ENCODE measurements at regions not wholly inside any gene's neighbourhood (a gene's known extent, or its start where the extent isn't known, plus 50 kb on each side); places are given as distances from the start of the nearest gene placed in this dataset.

DNA sequence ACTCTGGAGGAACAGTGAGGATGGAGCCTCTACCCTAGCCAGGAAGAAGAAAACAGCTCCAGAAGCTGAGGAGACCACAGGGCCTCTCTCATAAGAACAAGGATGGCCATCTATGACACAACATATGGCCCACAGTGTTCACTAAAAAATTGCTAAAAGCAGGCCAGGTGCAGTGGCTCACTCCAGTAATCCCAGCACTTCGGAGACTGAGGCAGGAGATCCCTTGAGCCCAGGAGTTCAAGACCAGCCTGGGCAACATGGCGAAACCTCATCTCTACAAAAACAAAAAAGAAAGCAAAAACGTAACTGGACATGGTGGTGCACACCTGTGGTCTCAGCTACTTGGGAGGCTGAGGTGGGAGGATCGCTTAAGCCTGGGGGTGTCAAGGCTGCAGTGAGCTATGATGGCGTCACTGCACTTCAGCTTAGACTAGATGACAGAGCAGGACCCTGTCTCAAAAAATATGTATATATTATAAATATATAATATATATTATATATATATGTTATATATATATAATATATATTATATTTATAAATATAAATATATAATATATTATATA lies 103.1 kb downstream of the TOMM20 start:
- peak; percentile 33 for DNase-seq

DNA sequence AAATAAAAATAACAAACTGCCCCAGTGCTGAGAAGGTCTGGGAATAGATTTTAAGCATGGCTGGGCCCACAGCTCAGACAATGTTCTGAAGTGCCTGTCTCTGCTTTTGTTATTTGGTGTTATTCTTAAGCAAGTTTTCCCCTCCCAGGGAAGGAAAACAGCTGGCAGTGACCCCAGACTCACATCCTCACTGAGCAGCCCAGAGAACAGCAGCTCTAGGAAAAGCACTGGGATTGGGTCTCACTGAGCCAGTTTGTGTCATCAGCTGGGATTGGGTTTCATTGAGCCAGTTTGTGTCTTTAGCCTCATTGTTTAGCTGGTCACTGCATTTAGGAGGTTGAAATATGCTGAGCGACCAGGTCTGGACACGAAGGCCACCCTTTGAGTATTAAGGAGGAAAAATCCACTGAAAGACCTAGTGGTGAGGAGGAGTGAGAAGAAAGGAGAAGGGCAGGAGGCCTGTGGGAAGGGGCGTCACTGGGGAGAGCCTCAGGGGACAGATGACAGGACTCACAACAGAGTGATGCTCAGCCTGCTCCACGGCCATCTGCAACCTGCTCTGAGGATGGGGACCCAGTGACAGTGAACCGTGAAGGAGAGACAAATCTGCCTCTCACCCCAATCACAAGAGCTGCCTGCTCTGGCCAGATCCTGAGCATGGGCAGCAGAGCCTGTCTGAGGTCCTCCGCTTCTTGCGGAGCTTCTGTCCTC lies 103.8 kb downstream of the TOMM20 start:
- peak; percentile 40 for DNase-seq

DNA sequence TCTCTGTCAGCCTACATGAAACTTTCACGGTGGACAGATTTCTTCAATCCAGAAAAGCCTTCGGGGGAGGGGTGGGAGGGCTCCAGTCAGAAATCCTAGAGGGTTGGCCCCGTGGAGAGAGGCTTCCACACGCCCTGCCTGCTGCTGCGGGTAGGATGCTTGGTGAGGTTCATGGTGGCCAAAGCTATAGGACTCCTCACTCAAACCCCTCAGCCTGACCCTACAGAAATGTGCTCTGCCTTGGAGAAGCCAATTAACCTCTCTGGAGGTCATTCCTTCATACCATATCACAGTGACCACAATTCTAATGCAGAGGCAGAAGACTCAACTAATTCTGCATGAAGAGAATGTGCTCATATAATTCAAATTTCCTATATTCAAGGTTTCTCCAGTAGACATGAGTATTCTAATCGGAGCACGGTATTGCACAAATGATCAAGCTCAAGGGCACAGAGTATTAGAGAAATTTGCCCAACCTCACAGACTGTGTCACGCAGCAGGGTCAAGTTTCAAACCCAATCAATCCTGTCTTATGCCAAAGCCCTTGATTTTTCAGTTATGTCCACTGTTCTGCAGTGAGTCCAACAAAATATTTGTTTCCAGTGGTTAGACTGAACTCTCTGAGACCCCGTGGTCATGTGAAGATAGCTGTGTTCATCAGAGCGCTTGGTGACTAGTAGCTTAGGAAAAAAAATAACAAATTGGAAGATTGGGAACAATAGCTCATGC lies 104.8 kb downstream of the TOMM20 start:
- no peak for DNase-seq

DNA sequence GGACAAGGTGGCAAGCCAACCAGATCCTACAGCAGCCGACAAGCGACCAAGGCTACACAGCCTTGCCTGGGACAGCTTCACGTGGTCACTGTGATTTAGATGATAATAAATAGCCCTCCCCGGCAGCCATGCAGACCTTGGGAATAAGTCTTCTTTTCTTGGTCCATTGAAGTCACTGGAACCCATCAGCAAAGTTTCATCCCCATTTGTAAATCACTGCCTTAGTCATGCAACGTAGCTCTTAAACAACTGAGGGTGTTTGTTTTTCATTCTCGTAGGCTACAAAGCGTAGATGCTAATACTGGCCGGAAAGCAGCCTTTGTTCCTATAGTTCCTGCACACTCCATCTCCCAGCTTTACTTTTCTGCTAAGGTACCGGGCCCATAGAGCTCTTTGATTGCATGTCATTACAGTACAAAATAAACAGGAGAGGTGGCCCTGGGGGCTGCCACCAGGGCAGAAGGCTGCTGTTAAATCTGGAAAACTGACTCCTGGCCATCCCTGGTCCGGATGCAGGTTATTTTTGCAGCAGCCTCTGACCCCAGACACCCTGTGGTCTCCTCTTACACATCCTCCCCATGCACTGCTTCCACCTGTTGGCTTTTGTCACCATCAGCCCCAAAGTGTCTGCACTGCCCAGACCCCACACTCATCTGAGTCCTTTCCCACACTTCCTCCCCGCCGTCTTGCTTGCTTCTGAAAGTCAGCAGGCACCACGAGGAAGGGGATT lies 105.5 kb downstream of the TOMM20 start:
- DNase-seq = no peak

DNA sequence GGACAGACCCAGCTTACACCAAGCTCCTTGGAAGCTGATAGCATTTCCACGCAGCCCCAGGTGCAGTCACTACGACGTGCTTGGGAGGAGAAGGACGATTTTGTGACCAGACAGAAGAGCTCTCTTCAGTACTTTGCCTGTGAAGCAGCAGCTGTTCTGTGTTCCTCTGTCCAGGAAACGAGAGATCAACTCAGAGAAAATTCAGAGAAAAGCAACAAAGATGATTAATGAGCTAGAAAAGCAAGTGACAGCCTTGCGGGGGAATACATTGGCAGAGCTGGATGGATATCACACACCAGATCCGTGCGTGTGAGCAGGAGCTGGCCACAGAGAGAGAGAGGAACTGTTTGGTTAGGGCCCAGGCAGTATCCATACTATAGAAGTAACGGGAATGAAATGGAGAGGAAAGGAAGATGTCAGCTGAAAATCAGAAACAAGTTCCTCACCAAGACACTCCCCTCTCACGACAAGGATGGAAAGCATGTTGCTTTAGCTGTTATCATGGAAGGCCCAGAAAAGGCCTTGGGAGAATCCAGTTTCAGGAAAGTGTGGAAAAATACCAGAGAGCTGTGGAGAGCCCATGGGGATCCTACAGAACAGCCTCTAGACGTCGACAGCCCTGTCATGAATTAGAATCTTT lies 106.2 kb downstream of the TOMM20 start:
- peak; percentile 44 for DNase-seq

DNA sequence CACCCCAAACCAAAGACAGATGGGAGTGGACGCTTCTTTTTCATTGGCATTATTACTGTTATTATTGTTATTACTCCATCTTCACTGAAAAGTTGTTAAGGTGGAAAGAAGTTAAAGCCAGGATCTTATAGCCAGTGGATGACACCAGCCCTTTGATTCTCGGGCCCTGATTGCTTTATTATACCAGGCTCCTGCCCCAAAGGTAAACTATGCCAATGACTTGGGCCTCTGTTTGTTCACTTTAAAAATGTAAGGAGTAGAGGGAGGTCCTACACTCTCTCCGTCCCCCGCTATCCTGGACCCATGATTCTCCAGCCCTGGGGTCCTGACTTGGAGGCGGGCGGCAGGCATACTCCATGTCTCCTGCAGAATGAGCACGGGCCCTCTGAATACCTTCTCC lies 106.8 kb downstream of the TOMM20 start:
- no peak for DNase-seq

DNA sequence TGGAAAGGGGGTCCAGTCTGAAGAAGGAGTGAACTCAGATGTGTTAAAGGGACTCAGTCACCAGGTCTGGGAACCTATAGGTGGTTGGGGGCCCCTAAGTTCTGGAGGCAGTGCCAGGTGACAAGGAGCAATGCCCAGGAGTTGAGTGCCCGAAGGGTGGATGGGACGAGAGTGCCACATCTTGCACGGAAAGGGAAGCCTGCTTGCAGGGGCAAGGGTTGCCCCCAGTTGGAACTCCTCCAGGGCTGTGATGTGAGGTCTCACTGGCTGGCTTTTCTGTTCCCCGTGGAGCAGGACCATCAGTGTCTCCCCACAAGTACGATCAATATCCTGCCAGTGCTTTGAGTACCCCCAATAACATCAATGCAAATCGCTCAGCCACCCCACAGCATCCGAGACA lies 107.3 kb downstream of the TOMM20 start:
- DNase-seq = no peak

DNA sequence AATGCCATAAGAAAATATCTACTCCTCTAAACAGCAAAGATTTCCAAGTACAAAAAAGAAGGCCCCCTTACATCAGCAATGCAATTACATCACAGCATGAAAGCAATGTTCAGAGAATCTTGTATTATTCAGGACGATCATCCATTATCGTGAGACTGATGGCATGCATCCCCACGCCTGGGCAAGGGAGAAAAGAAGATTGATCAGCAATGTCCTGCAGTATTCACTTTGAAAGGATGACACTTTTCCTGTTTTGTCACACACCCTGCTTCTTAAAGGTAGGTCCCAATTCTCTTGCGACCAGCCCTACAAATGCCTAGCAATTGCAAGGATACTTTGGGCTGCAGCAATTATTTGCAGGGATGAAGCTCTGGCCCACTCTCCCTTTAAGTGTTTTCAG lies 108.7 kb downstream of the TOMM20 start:
- DNase-seq = no peak

DNA sequence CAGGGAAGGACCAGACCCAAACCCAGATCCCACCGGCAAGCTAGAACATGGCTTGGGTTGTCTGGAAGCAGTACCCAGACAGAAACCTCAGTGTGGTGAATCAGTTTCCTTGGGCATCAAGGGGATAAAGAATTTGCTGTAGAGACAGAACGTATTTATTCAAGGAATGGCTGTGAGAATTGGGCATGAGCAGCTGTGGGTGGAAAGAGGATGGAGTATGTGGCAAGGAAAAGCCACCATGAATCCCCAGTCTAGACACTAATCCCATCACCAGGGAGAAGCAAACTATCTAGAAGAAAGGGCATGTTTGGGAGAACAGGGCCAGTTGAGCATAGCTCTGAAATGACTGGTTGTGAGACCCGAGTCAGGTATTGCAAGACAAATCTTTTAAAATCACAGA lies 109.2 kb downstream of the TOMM20 start:
- DNase-seq = no peak

DNA sequence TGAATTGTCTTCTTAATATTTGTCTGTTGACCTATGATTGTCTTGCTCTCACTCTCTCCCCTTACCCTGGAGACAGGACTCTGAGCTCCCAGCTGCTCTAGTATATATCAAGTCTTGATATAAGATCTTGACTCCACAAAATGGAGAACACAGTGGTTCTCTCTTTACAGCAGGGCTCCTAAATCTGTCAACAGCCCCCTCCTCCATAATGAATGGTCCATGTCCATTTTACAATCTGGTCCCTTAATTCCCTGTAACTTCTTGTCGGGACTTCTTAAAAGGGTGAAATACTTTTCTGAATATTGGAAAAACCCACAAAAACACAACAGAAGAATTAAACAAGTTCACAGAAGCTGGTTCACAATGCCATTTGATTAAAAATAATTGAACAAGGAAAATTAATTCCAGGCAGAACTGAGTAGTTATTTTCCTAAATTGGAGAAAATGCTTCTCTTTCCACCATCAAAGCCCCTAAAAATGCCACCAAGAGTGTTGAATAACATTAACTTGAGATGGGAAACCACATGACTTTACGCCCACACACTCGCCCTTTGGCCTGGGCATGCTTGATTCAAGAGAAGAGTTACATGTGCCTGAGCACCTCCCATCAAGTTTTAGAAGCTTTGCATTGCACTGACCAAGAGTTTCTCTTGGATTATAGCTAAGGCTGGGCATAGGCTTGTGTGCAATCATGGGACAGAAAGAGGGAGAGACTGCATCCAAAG lies 109.8 kb downstream of the TOMM20 start:
- no peak for DNase-seq

DNA sequence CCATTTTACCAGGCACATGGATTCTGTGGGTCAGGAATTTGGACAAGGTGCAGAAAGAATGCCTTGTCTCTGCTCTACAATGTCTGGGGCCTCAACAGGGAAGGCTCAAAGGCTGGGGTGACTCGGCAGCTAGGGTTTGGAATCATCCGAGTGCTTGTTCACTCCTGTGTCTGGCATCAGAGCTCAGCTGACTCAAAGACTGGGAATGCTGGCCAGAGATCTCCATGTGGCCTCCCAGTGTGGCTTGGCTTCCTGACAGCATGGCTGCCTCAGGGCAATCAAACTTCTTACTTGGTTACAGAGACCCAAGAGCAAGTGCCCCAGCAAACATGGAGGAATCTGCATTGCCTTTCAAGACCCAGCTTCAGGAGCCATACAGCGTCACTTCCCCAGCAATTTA lies 110.5 kb downstream of the TOMM20 start:
- no peak for DNase-seq

DNA sequence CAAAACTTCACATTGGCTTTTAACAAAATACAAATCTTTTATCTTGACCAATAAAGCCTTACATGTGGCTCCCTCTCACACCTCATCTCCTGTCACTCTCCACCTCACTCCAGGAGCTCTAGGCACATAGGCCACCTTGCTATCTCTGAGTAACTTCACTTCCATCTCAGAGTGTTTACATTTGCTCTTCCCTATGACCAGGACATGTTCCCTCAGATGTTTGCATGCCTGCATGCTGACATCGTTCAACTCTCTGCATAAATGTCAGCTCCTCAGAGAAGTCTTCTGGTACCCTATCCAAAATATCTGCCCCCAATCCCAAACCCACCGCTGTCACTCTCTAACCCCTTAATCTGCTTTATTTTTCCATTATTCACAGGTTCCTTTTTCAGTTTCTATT lies 110.9 kb downstream of the TOMM20 start:
- DNase-seq = no peak

DNA sequence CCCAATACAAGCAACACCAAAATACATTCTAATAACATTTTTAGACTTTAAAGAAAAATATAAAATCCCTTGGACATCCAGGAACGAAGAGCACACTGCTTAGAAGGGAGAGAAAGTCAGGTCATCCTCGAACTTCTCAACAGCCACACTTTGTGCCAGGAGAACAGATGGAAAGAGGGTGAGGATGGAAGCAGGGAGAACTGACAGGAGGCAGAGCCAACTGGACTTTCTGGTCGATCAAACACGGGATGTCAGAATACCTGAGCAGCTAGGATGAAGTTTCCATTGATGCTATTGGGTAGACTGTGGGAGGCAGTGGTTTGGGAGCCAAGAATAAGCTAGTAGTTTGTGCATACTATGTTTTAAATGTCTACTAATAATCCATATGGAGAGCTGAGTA lies 111.4 kb downstream of the TOMM20 start:
- DNase-seq = no peak

DNA sequence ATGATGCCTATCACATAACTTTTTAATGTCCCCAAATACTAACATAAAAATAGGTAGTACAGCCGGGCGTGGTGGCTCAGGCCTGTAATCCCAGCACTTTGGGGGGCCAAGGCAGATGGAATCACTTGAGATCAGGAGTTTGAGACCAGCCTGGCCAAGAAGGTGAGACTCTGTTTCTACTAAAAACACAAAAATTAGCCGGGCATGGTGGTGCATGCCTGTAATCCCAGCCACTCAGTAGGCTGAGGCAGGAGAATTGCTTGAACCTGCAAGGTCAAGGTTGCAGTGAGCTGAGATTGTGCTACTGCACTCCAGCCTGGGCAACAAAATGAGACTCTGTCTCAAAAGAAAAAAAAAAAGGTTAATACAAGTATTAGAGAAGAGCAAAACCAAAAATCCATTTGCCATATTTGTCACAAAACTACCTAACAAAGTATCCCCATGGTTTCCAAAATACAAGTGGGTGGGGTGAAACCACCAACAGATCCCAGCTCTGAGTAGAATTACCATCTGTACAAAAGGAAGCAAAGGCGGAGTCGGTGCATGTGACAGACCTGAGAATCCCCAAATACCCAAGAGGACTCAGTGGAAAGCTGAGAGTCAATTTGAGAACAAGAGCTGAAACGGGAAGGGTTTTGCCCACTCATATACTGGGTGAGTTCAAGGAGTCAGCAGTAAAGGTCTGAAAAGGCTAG lies 113.2 kb downstream of the TOMM20 start:
- no peak for DNase-seq

DNA sequence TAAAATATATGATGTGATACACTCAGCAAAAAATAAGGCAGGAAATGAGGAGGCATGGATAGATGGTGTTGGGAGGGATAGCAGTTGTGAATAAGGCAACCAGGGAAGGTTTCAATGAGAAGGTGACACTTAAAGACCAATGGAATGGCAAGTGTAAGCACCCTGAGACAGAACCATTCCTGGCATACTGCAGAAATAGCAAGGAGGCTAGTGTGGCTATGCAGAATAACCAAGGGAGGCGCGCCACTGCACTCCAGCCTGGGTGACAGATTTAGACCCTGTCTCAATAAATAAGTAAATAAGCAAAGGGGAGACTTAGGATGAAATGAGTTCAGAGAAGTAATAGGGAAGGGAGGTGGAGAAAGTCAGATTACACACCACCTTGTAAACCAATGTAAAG lies 113.9 kb downstream of the TOMM20 start:
- DNase-seq = no peak

DNA sequence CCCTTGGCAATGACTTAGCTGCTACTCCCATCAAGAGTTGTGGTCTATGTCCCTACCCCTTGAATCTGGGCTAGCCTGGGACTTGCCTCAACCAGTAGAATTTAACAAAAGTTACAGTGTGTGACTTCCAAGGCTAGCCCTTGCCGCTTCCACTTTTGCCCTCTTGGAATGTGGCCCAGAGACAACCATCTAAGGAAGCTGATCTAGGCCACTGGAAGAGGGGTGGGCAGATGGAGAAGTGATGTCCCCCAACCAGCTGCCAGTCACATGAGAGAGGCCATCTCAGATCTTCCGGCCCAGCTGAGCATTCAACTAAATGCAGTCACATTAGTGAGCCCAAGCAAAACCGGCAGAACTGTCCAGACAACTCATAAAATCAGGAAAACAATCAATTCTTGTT lies 115.1 kb downstream of the TOMM20 start:
- no peak for DNase-seq

DNA sequence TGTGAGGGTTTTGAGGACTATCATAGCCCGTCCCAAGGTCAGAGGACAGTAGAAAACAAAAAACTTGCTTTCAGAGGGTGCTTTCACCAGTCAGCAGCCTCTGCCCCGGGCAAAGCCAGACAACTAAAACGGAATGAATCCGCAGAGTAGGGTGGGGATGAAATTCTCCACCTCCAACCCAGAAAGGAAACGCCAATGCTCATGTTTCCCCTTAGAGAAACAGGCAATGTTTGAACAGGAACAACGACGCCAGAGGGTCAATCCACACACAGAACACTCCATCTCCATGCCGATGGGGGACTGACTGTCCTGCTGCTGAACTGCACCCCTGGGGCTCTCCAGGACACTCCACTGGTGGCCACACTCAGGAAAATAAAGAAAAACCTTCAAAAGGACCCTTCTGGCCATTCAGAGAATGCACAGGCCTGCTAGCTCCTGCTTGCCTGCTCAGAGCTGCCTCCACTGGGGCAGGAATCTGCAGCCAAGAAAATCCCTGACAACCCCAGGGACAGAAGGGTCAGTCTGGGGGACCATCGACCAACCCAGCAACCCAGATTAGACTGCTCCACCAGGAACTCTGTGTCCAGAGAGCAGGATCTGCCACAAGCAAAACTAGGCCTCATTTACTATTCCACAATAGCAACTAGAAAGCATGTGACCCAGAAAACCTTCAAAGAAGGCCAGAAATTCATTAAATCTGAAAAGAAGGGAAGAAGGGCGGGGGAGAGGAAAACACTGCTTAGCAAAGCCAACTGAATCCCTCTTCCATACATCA lies 116.0 kb downstream of the TOMM20 start:
- DNase-seq = peak; percentile 11

DNA sequence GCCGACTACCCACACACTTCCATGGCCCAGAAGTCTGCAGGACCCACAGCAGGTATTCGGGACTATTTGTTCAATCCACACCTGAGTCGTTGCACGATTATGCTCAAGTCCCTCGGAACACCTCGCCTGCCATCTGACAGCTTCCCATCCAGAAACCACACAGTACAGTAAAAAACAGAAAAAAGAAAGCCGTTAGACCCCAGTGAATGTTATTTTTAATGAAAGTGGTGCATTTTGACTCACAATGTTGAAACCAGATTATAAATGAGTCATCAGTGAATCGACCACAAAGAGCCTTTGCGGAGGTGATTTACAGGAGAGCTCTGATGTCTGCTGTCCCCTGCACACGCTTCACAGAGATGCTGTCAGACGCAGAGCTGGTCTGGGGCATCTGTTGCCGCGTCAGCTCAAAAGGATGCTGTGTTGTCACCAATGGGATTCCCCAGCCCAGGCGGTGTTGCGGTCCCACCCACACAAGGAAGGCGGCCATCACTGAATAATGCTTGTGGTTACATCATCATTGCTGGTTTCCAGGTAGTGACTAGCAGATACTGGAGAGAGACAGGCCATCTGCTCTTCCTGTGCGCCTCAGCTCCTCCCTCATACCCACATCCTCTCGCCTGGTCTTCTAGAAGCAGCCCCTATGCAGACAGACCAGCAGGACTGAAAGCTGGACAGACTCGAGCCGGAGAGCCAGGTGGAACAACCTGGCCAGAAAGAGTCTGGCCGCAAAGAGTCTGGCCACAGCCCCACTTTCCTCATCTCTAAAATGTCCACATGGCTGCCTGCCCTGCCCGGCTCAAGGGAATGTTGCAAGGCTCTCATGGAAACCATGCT lies 116.8 kb downstream of the TOMM20 start:
- DNase-seq = peak; percentile 21

DNA sequence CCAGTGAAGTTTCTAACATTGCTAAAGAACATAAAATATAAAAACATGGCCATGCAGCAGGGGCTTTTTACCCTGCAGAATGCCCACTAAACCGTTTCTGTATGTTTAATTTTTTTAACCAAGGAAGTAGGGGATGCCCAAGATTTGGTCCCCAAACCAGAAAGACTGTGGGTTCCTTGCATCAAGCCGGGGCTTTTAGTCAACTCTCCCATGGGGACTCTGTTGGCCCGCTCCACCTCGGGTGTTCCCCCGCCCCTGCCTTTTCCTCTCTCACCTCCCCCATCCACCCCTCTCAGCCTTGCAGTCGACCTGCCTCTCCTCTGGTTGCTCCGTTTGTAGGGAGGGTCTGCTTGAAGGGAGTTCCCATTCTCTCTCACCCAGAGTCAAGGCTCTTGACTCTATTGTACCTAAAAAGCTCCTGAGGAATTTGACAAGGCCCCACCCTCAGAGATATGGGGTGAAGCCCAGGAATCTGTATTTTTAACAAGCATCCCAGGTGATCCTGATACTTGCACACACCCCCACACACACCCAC lies 117.5 kb downstream of the TOMM20 start:
- DNase-seq = no peak

All from eye (tissue), 1 donor.